GM19455 (cell line): ENCODE measurements at regions not wholly inside any gene's neighbourhood (a gene's known extent, or its start where the extent isn't known, plus 50 kb on each side); places are given as distances from the start of the nearest gene placed in this dataset.
"Not testable (repeated sequence)": the region's sequence is repeated elsewhere in the genome, so short reads cannot be mapped to it uniquely, and the experiment has no call there.

Experiments
- ATAC-seq: cut with Tn5 transposase; IDR thresholded peaks from one replicate; pipeline ENCODE4 v1.9.1; 2021; ENCODE audit not compliant: unreplicated experiment

DNA sequence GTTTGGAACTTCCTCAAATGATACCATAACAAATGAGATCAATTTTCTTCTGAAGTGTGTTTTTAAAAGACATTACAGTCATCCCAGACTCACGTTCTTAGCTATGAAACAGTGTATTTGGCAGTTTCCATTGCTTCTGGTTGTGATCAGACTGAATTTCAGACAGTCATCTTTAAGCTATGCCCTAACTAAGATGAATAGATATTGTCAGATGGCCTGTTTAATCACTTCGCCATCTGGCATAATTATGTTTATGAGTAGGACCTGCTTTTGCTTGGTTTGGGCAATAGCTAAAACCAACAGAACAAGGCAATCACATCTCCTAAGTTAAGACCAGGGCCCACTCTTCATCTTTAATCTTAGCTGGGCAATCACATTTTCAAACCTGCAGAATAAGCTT is 313.1 kb downstream of the SV2B start:
- ATAC-seq = no peak

DNA sequence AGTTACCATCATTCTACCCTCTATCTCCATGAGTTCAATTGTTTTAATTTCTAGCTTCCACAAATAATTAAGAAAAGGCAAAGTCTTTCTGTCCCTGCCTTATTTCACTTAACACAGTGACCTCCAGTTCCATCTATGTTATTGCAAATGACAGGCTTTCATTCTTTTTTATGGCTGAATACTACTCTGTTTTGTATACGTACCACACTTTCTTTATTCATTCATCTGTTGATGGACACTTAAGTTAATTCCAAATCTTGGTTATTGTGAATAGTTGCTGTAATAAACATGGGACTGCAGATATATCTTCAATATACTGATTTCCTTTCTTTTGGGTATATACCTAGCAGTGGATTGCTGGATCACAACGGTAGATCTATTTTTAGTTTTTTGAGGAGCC is 314.1 kb downstream of the SV2B start:
- no peak for ATAC-seq

DNA sequence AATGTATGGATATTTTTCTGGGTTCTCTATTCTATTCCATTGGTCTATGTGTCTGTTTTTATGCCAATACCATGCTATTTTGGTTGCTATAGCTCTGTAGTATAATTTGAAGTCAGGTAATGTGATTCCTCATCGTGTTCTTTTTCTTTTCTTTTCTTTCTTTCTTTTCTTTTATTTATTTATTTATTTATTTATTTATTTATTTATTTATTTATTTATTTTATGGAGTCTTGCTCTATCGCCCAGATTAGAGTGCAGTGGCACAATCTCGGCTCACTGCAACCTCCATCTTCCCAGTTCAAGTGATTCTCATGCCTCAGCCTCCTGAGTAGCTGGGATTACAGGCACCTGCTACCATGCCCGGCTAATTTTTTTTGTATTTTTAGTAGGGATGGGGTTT is 315.2 kb downstream of the SV2B start:
- ATAC-seq = not testable (repeated sequence)

DNA sequence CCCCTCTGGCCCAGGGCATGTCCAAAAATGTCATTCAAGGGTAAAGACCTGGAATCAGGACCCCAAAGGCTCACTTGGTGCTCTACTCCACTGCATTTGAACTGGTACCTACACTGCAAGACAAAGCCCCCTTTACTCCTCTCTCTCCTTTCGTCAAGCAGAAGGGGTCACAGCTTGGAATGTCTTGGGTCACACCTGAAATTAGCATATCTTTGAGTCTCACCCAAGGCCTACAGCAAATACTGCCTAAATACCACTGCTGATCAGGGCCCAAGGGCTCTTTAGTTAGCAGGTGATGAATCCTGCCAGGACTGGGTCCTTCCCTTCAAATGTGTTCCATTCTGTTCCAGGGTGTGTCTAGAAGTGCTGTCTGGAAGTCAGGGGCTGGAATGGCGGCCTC is 320.6 kb downstream of the SV2B start:
- no peak for ATAC-seq

DNA sequence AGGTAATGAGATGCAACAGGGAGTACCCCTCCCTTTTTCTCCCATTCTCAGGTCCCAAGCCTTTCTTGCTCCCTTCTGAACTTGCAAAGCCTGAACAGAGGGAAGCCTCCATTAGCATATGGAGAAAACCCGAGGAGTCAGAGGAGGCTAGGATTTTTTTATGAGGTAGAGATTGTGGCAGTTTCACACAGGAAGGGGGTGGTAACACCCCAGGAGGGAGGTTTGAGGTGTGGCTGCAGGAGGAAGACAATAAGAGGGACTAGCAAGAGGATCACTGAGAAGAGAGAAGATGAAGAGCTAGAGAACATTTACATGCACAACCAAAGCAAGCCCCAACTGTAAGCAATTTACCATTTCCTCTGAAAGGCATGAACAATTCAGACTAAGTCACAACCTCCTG is 322.7 kb downstream of the SV2B start:
- ATAC-seq = no peak

GRCh38 chr15:91424001-91424400 is 323.9 kb downstream of the SV2B start:
- ATAC-seq = no peak

DNA sequence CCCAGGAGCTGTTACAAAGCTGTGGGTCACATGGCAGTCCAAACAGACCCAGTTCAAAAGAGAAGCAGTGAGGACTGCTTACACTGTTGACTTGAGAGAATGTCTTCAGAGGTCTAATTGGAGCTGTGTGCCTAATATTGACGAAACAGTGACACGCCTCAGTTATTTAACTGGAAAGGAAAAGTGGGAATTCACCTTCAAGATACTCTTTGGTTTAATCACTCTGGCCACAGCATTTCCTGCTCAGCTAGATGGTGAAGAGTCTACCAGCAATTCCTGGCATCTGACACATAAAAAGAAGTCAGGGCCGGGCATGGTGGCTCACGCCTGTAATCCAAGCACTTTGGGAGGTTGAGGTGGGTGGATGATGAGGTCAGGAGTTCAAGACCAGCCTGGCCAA is 326.4 kb downstream of the SV2B start:
- ATAC-seq = no peak

DNA sequence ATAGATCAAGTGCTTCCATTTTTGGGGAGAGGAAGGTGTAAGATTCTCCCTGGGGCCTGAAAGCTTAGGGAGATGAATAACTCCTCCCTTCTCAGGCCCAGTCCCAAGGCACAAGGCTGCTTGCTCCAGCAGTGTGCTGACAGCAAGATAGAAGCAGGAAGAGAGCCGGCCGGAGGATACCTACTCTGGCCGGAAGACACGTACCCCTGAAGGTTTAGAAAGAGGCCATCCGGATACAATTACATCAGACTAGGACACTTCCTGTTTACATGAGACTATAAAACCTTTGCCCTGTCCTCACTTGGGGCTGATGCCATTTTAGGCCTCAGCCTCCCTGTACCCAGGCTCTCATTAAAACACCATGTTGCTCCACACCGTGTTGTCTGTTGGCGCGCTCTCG is 329.9 kb downstream of the SV2B start:
- ATAC-seq = no peak

GRCh38 chr15:91431041-91431715 is 331.1 kb downstream of the SV2B start:
- no peak for ATAC-seq

DNA sequence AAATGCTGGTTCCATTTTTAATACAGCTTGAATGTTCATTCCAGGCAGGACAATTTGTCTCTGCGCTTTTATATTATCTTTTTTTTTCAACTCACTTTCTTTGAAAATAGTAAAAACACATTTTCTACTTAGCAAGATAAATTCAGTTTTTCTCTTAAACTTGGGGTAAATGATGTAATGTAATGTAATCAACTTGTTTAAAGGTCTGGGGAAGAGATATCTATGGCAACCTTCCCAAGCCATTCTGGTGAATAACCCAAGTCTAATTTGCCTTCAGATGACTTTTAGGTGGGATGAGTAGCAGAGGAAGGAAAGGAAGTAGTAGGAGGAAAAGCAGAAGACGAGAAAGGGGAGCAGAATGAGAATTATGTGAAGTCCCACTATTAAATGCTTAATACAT is 335.1 kb downstream of the SV2B start:
- no peak for ATAC-seq

DNA sequence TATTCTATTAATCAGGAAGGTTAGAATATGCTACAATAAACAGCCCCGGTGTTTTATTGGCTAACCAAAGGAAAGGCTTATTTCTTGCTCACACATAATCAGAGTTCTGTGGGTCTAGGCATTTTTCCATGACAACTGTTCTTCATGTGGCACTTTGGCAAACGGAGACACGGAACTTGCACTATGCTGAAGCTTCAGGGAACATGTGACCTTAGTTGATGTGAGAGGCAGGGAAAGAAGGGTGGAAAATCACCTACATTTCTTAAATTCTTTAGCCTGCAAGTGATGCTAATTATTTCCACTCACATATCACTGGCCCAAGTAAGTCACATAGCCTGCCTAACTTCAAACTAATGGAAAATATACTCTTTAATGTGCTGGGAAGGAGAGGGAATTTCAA is 344.6 kb downstream of the SV2B start:
- ATAC-seq = no peak

DNA sequence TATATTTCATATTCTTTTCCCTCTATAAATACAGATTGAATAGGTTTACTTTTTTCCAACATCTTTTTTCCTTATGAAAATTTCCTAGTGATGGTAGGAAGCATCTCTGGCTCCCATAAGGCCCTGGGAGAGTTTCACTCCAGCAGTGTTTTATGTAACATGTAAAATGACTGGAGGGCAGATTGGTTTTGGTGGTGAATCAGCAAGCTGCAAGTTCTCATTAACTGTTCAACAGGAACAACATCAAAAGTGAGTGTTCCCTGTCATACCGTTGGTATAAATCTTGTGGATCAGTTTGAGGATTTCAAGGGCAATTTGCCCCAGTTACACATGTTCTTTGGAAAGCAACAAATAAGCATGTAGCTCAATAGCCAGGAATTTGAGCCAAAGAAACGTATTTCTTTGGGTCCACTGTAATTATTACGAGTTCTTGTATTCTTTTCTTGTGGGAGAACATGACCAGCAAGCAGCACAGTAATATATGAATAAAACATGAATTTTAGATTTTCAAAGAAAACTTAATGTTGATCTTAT is 345.7 kb downstream of the SV2B start:
- ATAC-seq = no peak

- ATAC-seq = no peak
Observed at GRCh38 chr15:91447991-91448644, 348.1 kb downstream of the SV2B start.

GRCh38 chr15:91453376-91453775 is 353.3 kb downstream of the SV2B start:
- ATAC-seq = not testable (repeated sequence)

DNA sequence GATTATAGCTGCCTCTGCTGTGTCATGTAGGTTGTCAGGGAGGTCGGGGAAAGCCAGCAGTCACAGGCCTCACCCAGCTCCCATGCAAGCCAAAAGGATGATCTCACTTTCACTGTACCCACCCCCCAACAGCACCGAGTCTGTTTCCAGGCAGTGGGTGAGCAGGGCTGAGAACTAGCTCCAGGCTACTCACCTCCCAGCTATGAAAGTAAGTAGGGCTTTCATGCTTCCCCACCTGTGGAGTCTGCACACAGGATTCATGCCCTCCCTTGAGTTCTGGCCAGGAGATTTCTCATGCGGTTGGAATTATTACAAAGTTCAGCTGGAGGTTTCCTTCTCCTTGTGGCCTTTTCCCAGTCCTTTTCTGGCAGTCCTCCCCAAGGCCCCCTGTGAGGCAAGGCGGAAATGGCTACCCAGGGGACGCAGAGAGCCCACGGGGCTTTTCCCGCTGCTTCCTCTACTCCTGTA is 356.2 kb downstream of the SV2B start:
- ATAC-seq = no peak

GRCh38 chr15:91456921-91457320 is 356.9 kb downstream of the SV2B start:
- no peak for ATAC-seq

DNA sequence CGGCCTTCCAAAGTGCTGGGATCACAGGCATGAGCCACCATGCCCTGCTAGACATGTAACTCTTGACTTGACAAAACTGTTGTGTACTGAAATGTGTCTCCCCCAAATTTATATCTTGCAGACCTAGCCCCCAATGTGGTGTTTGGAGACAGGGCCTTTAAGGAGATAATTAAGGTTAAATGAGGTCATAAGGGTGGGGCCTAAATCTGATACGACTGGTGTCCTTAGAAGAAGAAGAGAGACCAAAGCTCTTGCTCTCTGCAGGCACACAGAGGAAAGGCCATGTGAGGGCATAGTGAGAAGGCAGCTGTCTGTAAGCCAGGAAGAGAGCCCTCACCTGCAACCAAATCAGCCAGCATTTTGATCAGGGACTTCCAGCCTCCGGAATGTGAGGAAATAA is 361.3 kb downstream of the SV2B start:
- no peak for ATAC-seq

GRCh38 chr15:91465086-91465485 is 365.0 kb downstream of the SV2B start:
- ATAC-seq = no peak

GRCh38 chr15:91465696-91466095 is 365.6 kb downstream of the SV2B start:
- ATAC-seq = no peak

DNA sequence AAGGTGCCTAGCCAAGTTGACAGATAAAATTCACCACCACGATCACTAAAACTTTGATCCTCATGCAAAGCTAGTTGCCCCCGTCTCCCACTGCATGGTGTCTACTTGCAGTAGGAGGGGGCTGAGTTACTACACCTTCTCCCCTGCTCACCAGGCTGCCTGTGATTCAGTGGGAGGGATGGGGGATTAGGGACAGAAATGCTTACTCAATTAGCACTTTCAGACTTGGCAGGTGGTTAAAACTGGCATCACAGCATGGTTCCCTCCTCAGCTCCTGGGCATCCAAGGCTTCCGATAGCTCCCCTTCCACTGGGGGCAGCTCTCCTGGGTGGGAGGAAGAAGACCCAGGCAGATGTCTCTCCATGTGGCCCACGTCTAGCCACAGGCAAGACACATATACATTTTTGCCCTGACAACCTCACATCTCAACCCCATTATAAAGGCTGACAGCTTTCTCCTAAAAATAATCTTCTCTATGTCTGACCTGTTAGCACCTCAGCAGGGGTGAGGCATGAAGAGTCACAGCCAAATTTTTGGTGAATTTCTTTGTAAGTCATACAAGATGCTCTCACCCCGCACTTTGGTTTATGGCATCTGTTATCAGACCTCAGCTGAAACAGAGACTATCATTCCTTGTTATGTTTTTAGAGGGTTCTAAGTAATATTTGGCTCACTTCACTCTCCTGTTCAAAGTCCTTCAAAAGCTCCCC is 369.0 kb downstream of the SV2B start:
- no peak for ATAC-seq

DNA sequence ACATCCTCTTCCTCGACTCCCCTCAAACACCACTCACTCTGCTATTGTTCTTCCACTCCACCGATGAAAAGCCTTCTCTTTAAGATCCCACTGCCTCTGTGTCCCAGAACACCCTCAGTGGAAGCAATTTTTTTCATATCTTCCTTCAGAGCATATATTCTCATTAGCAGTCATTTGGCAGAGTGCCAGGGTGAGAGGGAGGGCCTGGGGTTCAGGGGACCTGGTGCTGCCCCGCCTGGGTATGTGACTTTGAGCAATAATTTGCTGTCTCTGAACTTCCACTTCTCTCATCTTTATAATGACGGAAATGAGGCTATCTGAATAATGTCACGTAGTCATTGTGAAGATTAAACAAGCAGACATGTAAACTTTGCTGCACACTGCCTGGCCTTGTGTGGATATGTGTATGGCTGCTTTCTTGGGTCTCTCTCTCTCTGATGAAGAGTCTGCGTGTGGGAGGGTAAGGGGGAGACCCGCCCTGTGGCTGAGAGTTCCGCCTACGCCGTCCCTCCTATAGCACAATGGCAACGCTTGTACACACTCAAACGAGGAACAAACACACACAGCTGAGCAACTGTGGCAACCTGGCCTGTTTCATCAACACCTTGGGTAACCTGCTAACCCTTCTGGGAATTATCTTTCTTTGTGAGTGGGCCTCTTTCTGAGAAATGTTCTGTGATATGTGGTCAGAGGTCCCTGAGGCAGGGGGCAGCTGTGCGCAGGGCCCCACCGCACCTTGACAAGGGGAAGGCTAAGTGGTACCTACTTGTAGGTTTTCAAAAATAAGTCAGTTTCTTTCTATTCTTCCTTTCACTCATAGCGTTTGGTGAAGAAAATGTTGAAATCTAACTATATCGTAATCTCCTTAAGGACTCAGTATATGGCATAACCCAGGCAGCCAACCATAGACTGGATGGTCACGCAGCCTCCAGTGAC is 369.8 kb downstream of the SV2B start:
- no peak for ATAC-seq
